HEK293T (cell line): ENCODE measurements at regions not wholly inside any gene's neighbourhood (a gene's known extent, or its start where the extent isn't known, plus 50 kb on each side); places are given as distances from the start of the nearest gene placed in this dataset.
"Not testable (repeated sequence)": the region's sequence is repeated elsewhere in the genome, so short reads cannot be mapped to it uniquely, and the experiment has no call there.

Experiments used
- ARNT ChIP-seq: fragments of 450-650 bp; IDR thresholded peaks from 2 replicates; pipeline ENCODE4 v1.6.1; 2017; ENCODE audit warnings: mild to moderate bottlenecking
- ELF4 ChIP-seq: fragments of 450-650 bp; IDR thresholded peaks from 2 replicates; pipeline ENCODE4 v1.6.1; 2017; ENCODE audit warnings: antibody characterized with exemption
- FOXK2 ChIP-seq: fragments of 450-650 bp; IDR thresholded peaks from 2 replicates; pipeline ENCODE4 v1.6.1; 2016; ENCODE audit warnings: mild to moderate bottlenecking
- FOXM1 ChIP-seq: fragments of 450-650 bp; IDR thresholded peaks from 2 replicates; pipeline ENCODE4 v1.6.1; 2017; ENCODE audit warnings: mild to moderate bottlenecking, borderline replicate concordance
- HDGF ChIP-seq: fragments of 450-650 bp; IDR thresholded peaks from 2 replicates; pipeline ENCODE4 v1.6.1; 2017; ENCODE audit warnings: antibody characterized with exemption, borderline replicate concordance
- NFRKB ChIP-seq: fragments of 450-650 bp; IDR thresholded peaks from 2 replicates; pipeline ENCODE4 v1.6.1; 2016; ENCODE audit warnings: mild to moderate bottlenecking, moderate library complexity
- PKNOX1 ChIP-seq: fragments of 450-650 bp; IDR thresholded peaks from 2 replicates; pipeline ENCODE4 v1.6.1; 2016
- SP1 ChIP-seq: fragments of 450-650 bp; IDR thresholded peaks from 2 replicates; pipeline ENCODE4 v1.6.1; 2017
- SUZ12 ChIP-seq: fragments of 450-650 bp; IDR thresholded peaks from 2 replicates; pipeline ENCODE4 v1.6.1; 2016; ENCODE audit warnings: mild to moderate bottlenecking
- ZNF384 ChIP-seq: fragments of 450-650 bp; IDR thresholded peaks from 2 replicates; pipeline ENCODE4 v1.6.1; 2016

- TF ChIP-seq ARNT, FOXK2, FOXM1, ZNF384, SP1, HDGF, ELF4, SUZ12, PKNOX1, NFRKB: not testable (repeated sequence)
These were observed 94.4 kb upstream of the BARHL2 start for GRCh38 chr1:90811444-90811950.
